Liver (tissue), 8 donors: ENCODE measurements at regions not wholly inside any gene's neighbourhood (a gene's known extent, or its start where the extent isn't known, plus 50 kb on each side); places are given as distances from the start of the nearest gene placed in this dataset.

ENCODE experiments used
- DNase-seq: peaks from one replicate; pipeline ENCODE4 v3.0.0-alpha.2; 2017; ENCODE audit warnings: low spot score
- H3K27ac ChIP-seq, 2 donors: one replicate each; pipeline ENCODE4 v1.7.0; 2013; ENCODE audit warnings: inconsistent platforms in 2 of 2, low read length in 2 of 2, control low read depth in 1 of 2, low read depth in 1 of 2, mild to moderate bottlenecking in 1 of 2
- H3K27me3 ChIP-seq, 4 donors: one replicate each; pipeline versions ENCODE4 v1.6.1 to v1.7.0; 2013; ENCODE audit warnings: low read length in 3 of 4, inconsistent platforms in 1 of 4, mild to moderate bottlenecking in 1 of 4, moderate library complexity in 1 of 4; ENCODE audit not compliant: control insufficient read depth in 4 of 4, insufficient read depth in 4 of 4
- H3K36me3 ChIP-seq, 4 donors: one replicate each; pipeline versions ENCODE4 v1.6.1 to v1.7.0; 2013; ENCODE audit warnings: low read length in 3 of 4, mild to moderate bottlenecking in 3 of 4, low read depth in 1 of 4, moderate library complexity in 1 of 4; ENCODE audit not compliant: control insufficient read depth in 4 of 4, insufficient read depth in 3 of 4
- H3K4me1 ChIP-seq, 4 donors: one replicate each; pipeline versions ENCODE4 v1.6.1 to v1.7.0; 2013; ENCODE audit warnings: low read length in 3 of 4, mild to moderate bottlenecking in 3 of 4, moderate library complexity in 1 of 4; ENCODE audit not compliant: control insufficient read depth in 4 of 4, insufficient read depth in 4 of 4
- H3K4me3 ChIP-seq, 3 donors: one replicate each; pipeline versions ENCODE4 v1.6.1 to v1.7.0; 2013; ENCODE audit warnings: low read length in 3 of 3, control low read depth in 1 of 3, low read depth in 1 of 3, mild to moderate bottlenecking in 1 of 3
- H3K9ac ChIP-seq, 2 donors: one replicate each; pipeline ENCODE4 v1.7.0; 2013; ENCODE audit warnings: low read length in 2 of 2, mild to moderate bottlenecking in 2 of 2, moderate library complexity in 2 of 2, control low read depth in 1 of 2, low read depth in 1 of 2
- H3K9me3 ChIP-seq, 4 donors: one replicate each; pipeline versions ENCODE4 v1.6.1 to v1.7.0; 2013; ENCODE audit warnings: low read length in 3 of 4; ENCODE audit not compliant: control insufficient read depth in 4 of 4
- ATF3 ChIP-seq: IDR thresholded peaks from 2 replicates; pipeline ENCODE4 v1.6.1; 2016; ENCODE audit warnings: antibody characterized with exemption
- CTCF ChIP-seq: fragments of 150-350 bp; IDR thresholded peaks from 2 replicates; pipeline ENCODE4 v1.5.1; 2017; ENCODE audit warnings: improper control_type of control experiment, low read depth, low read length; ENCODE audit not compliant: missing input control
- EGR1 ChIP-seq, 2 donors: IDR thresholded peaks; 2 replicates each; pipeline ENCODE4 v1.6.1; 2016 to 2018; ENCODE audit warnings: antibody characterized with exemption in 2 of 2, low read depth in 2 of 2
- FOXA1 ChIP-seq: IDR thresholded peaks from 2 replicates; pipeline ENCODE4 v1.6.1; 2016; ENCODE audit warnings: antibody characterized with exemption
- FOXA2 ChIP-seq: IDR thresholded peaks from 2 replicates; pipeline ENCODE4 v1.6.1; 2016; ENCODE audit warnings: antibody characterized with exemption
- GABPA ChIP-seq, 2 donors: IDR thresholded peaks in 1 of 2; conservative IDR thresholded peaks in 1 of 2; 2 replicates each; pipeline ENCODE4 v1.6.1; 2016; ENCODE audit warnings: antibody characterized with exemption in 2 of 2, mild to moderate bottlenecking in 1 of 2, moderate library complexity in 1 of 2
- HNF4A ChIP-seq, 2 donors: conservative IDR thresholded peaks; 2 replicates each; pipeline ENCODE4 v1.6.1; 2016; ENCODE audit warnings: antibody characterized with exemption in 2 of 2, mild to moderate bottlenecking in 2 of 2
- HNF4G ChIP-seq: IDR thresholded peaks from 2 replicates; pipeline ENCODE4 v1.6.1; 2016; ENCODE audit warnings: antibody characterized with exemption
- JUND ChIP-seq, 2 donors: IDR thresholded peaks; 2 replicates each; pipeline ENCODE4 v1.6.1; 2016; ENCODE audit warnings: antibody characterized with exemption in 2 of 2
- RAD21 ChIP-seq, 2 donors: IDR thresholded peaks; 2 replicates each; pipeline ENCODE4 v1.6.1; 2016; ENCODE audit warnings: antibody characterized with exemption in 2 of 2, mild to moderate bottlenecking in 2 of 2
- REST ChIP-seq: IDR thresholded peaks from 2 replicates; pipeline ENCODE4 v1.6.1; 2016; ENCODE audit warnings: antibody characterized with exemption, mild to moderate bottlenecking
- RXRA ChIP-seq, 2 donors: IDR thresholded peaks; 2 replicates each; pipeline ENCODE4 v1.6.1; 2017 to 2018; ENCODE audit warnings: antibody characterized with exemption in 2 of 2, mild to moderate bottlenecking in 1 of 2
- SP1 ChIP-seq: IDR thresholded peaks from 2 replicates; pipeline ENCODE4 v1.6.1; 2018; ENCODE audit warnings: antibody characterized with exemption, mild to moderate bottlenecking
- TAF1 ChIP-seq: conservative IDR thresholded peaks from 2 replicates; pipeline ENCODE4 v1.6.1; 2016; ENCODE audit warnings: antibody characterized with exemption, mild to moderate bottlenecking
- YY1 ChIP-seq: IDR thresholded peaks from 2 replicates; pipeline ENCODE4 v1.6.1; 2016; ENCODE audit warnings: antibody characterized with exemption, mild to moderate bottlenecking
- ZBTB33 ChIP-seq: IDR thresholded peaks from 2 replicates; pipeline ENCODE4 v1.6.1; 2016; ENCODE audit warnings: antibody characterized with exemption
- WGBS: extraction: QIAGEN DNeasy Blood & Tissue Kit; methylation state at CpG from one replicate; pipeline ENCODE4 v1.1.7; 2013; 5-methylcytosine and 5-hydroxymethylcytosine counted together
- donor health status: healthy.
- donor health status: healthy.
- donor health status: healthy.
- donor health status: healthy.
- donor health status: healthy.

- Histone ChIP-seq H3K36me3 (no peaks in the 10 kb centered on the region), H3K9me3 (no peaks in the 10 kb centered on the region), H3K4me1 (no peaks in the 10 kb centered on the region), H3K4me3 (no peak overlapping the region), H3K27ac (no peak overlapping the region), H3K27me3 (no peaks in the 10 kb centered on the region), H3K9ac (no peak overlapping the region)
- DNase-seq = no peak
- no peak for TF ChIP-seq GABPA (IDR thresholded peaks at IDR 0.05 in 1 of 2, conservative IDR thresholded peaks at IDR 0.05 in 1 of 2)
- no peak for TF ChIP-seq RXRA (IDR thresholded peaks at IDR 0.05)
- no peak for TF ChIP-seq SP1
- TF ChIP-seq ATF3 = no peak
- TF ChIP-seq RAD21 (IDR thresholded peaks at IDR 0.05) = no peak
- no peak for TF ChIP-seq HNF4A (conservative IDR thresholded peaks at IDR 0.05)
- TF ChIP-seq HNF4G = no peak
- WGBS = 42% methylated on average over 5 of the region's 5 CpGs
Measured at GRCh38 chr13:94825507-94825906, 113.2 kb upstream of the SOX21 start.

- Histone ChIP-seq H3K4me3 (no peak overlapping the region), H3K27me3 (no peaks in the 10 kb centered on the region), H3K4me1 (no peaks in the 10 kb centered on the region), H3K9me3 (no peaks in the 10 kb centered on the region), H3K9ac (no peak overlapping the region), H3K36me3 (no peaks in the 10 kb centered on the region), H3K27ac (no peak overlapping the region)
- no peak for DNase-seq
- TF ChIP-seq RXRA (IDR thresholded peaks at IDR 0.05) = no peak
- no peak for TF ChIP-seq RAD21 (IDR thresholded peaks at IDR 0.05)
- WGBS = 84% methylated on average over 4 of the region's 4 CpGs
Measured at GRCh38 chr13:94824601-94825000, 112.3 kb upstream of the SOX21 start.

GRCh38 chr13:94822356-94822755 is 110.0 kb upstream of the SOX21 start:
- Histone ChIP-seq H3K4me3 (no peak overlapping the region), H3K9me3 (no peaks in the 10 kb centered on the region), H3K9ac (no peak overlapping the region), H3K27ac (no peak overlapping the region), H3K36me3 (no peaks in the 10 kb centered on the region), H3K27me3 (no peaks in the 10 kb centered on the region), H3K4me1 (no peaks in the 10 kb centered on the region)
- 90% methylated on average over 3 of the region's 3 CpGs for WGBS
- DNase-seq = no peak
- TF ChIP-seq REST (no peak), CTCF (no peak), GABPA (IDR thresholded peaks at IDR 0.05 in 1 of 2, conservative IDR thresholded peaks at IDR 0.05 in 1 of 2) (no peak), SP1 (no peak), TAF1 (no peak), RXRA (IDR thresholded peaks at IDR 0.05) (no peak), JUND (IDR thresholded peaks at IDR 0.05) (no peak), EGR1 (IDR thresholded peaks at IDR 0.05; ENCODE audit: low read depth in 2 of 2) (no peak), YY1 (no peak), ATF3 (no peak), HNF4G (no peak), FOXA2 (no peak), ZBTB33 (no peak), RAD21 (IDR thresholded peaks at IDR 0.05) (no peak), FOXA1 (no peak)
